BE2C (cell line): ENCODE measurements at regions not wholly inside any gene's neighbourhood (a gene's known extent, or its start where the extent isn't known, plus 50 kb on each side); places are given as distances from the start of the nearest gene placed in this dataset.

ENCODE experiments used
- DNase-seq: peaks from one replicate; pipeline ENCODE4 v3.0.0-alpha.2; 2020
- H3K27me3 ChIP-seq: fragments of 250-450 bp; sonication (Bioruptor Pico); 2 replicates; pipeline ENCODE4 v1.5.1; 2020; ENCODE audit warnings: mild to moderate bottlenecking
- H3K36me3 ChIP-seq: fragments of 250-450 bp; sonication (Bioruptor Pico); 2 replicates; pipeline ENCODE4 v1.5.1; 2020; ENCODE audit warnings: mild to moderate bottlenecking
- H3K4me1 ChIP-seq: fragments of 250-450 bp; sonication (Bioruptor Pico); 2 replicates; pipeline ENCODE4 v1.5.1; 2020
- H3K4me3 ChIP-seq: 2 replicates; pipeline ENCODE4 v1.5.1; 2011; ENCODE audit warnings: low read depth, low read length
- H3K9me3 ChIP-seq: fragments of 250-450 bp; sonication (Bioruptor Pico); 2 replicates; pipeline ENCODE4 v1.5.1; 2020
- CTCF ChIP-seq: IDR thresholded peaks from 2 replicates; pipeline ENCODE4 v1.5.1; 2012; ENCODE audit warnings: mild to moderate bottlenecking, low read depth, low read length

- no peak for TF ChIP-seq CTCF
- DNase-seq: no peak
- Histone ChIP-seq H3K36me3 (no peaks in the 10 kb centered on the region), H3K27me3 (no peaks in the 10 kb centered on the region), H3K4me3 (no peak overlapping the region), H3K9me3 (no peaks in the 10 kb centered on the region; the same call in 1 of the 2 replicates), H3K4me1 (peaks cover 23% of the 10 kb centered on the region)
Observed at GRCh38 chr7:136527554-136527953, 340.9 kb upstream of the CHRM2 start.

GRCh38 chr7:136526408-136527105, 341.9 kb upstream of the CHRM2 start:
- no peaks in the 10 kb centered on the region for H3K36me3 ChIP-seq
- H3K4me1 ChIP-seq: peaks cover 20% of the 10 kb centered on the region
- H3K9me3 ChIP-seq: no peaks in the 10 kb centered on the region; the same call in 1 of the 2 replicates
- no peak overlapping the region for H3K4me3 ChIP-seq
- H3K27me3 ChIP-seq: no peaks in the 10 kb centered on the region
- no peak for DNase-seq
- TF ChIP-seq CTCF: no peak

- 0 out of 2 replicates have a peak, but pooled peaks cover 2% of the 10 kb centered on the region for H3K4me1 ChIP-seq
- H3K4me3 ChIP-seq: no peak overlapping the region
- H3K27me3 ChIP-seq: no peaks in the 10 kb centered on the region
- TF ChIP-seq CTCF: no peak
- no peak for DNase-seq
- H3K9me3 ChIP-seq: no peaks in the 10 kb centered on the region; the same call in 1 of the 2 replicates
- no peaks in the 10 kb centered on the region for H3K36me3 ChIP-seq
Observed at GRCh38 chr7:136523571-136523970, 344.9 kb upstream of the CHRM2 start.

- no peaks in the 10 kb centered on the region for H3K36me3 ChIP-seq
- no peak for DNase-seq
- H3K4me1 ChIP-seq: no peaks in the 10 kb centered on the region
- no peak overlapping the region for H3K4me3 ChIP-seq
- H3K27me3 ChIP-seq: no peaks in the 10 kb centered on the region
- no peak for TF ChIP-seq CTCF
- H3K9me3 ChIP-seq: no peaks in the 10 kb centered on the region
Observed at GRCh38 chr7:136517971-136518370, 350.5 kb upstream of the CHRM2 start.

- DNase-seq: no peak
- no peaks in the 10 kb centered on the region for H3K9me3 ChIP-seq
- no peaks in the 10 kb centered on the region for H3K36me3 ChIP-seq
Observed at GRCh38 chr7:136514776-136515175, 353.7 kb upstream of the CHRM2 start.

More at GRCh38 chr7:136514776-136515175, 353.7 kb upstream of the CHRM2 start:
- Histone ChIP-seq H3K4me1 (no peaks in the 10 kb centered on the region), H3K4me3 (no peak overlapping the region), H3K27me3 (no peaks in the 10 kb centered on the region)
- TF ChIP-seq CTCF: no peak
